ENCODE measurements at regions not wholly inside any gene's neighbourhood (a gene's known extent, or its start where the extent isn't known, plus 50 kb on each side); places are given as distances from the start of the nearest gene placed in this dataset.

- TF ChIP-seq RAD21 (IDR thresholded peaks at IDR 0.05; ENCODE audit: low read depth) = no peak
- TF ChIP-seq, protein P1, sequence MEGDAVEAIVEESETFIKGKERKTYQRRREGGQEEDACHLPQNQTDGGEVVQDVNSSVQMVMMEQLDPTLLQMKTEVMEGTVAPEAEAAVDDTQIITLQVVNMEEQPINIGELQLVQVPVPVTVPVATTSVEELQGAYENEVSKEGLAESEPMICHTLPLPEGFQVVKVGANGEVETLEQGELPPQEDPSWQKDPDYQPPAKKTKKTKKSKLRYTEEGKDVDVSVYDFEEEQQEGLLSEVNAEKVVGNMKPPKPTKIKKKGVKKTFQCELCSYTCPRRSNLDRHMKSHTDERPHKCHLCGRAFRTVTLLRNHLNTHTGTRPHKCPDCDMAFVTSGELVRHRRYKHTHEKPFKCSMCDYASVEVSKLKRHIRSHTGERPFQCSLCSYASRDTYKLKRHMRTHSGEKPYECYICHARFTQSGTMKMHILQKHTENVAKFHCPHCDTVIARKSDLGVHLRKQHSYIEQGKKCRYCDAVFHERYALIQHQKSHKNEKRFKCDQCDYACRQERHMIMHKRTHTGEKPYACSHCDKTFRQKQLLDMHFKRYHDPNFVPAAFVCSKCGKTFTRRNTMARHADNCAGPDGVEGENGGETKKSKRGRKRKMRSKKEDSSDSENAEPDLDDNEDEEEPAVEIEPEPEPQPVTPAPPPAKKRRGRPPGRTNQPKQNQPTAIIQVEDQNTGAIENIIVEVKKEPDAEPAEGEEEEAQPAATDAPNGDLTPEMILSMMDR (IDR thresholded peaks at IDR 0.05 in 2 of 3, conservative IDR thresholded peaks at IDR 0.05 in 1 of 3; ENCODE audit: borderline replicate concordance in 1 of 3, insufficient read depth in 1 of 3, low read depth in 2 of 3, low read length in 2 of 3) = no peak
- TF ChIP-seq ZFX (IDR thresholded peaks at IDR 0.05) = no peak
- TF ChIP-seq ZNF274 (IDR thresholded peaks at IDR 0.05; ENCODE audit: low read depth, low read length) = no peak
- TF ChIP-seq, protein P2, sequence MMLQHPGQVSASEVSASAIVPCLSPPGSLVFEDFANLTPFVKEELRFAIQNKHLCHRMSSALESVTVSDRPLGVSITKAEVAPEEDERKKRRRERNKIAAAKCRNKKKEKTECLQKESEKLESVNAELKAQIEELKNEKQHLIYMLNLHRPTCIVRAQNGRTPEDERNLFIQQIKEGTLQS (IDR thresholded peaks at IDR 0.05) = no peak
- TF ChIP-seq POLR2A (IDR thresholded peaks at IDR 0.05; ENCODE audit: borderline replicate concordance, extremely low read depth, insufficient read depth, insufficient read length) = no peak
- no peak for TF ChIP-seq ELF1 (IDR thresholded peaks at IDR 0.05; ENCODE audit: borderline replicate concordance, low read depth)
- no peak for TF ChIP-seq EZH2 (IDR thresholded peaks at IDR 0.05)
- TF ChIP-seq JUND (IDR thresholded peaks at IDR 0.05) = no peak
Measured at GRCh38 chr17:54085934-54086333, 263.2 kb downstream of the KIF2B start.
